Activated T-cell treated with anti-CD3 and anti-CD28 coated beads, Interleukin-2, amount 50 U/mL, for 48 hours (primary cell): ENCODE measurements at regions not wholly inside any gene's neighbourhood (a gene's known extent, or its start where the extent isn't known, plus 50 kb on each side); places are given as distances from the start of the nearest gene placed in this dataset.

Experiments used
- DNase-seq, 2 experiments: peaks; one replicate each; pipeline ENCODE4 v3.0.0-alpha.2; 2020

- DNase-seq = no peak
Observed at GRCh38 chr11:105324156-105324555, 184.6 kb upstream of the CARD18 start.

- no peak for DNase-seq
Observed at GRCh38 chr11:105321696-105322095, 182.1 kb upstream of the CARD18 start.

GRCh38 chr11:105315287-105315686 is 175.7 kb upstream of the CARD18 start:
- no peak for DNase-seq

- DNase-seq = no peak
Observed at GRCh38 chr11:105312266-105312665, 172.7 kb upstream of the CARD18 start.

GRCh38 chr11:105298630-105299029 is 159.1 kb upstream of the CARD18 start:
- no peak for DNase-seq

- DNase-seq = no peak
Observed at GRCh38 chr11:105298174-105298573, 158.6 kb upstream of the CARD18 start.

- DNase-seq = no peak
Observed at GRCh38 chr11:105297463-105297862, 157.9 kb upstream of the CARD18 start.

GRCh38 chr11:105296806-105297205 is 157.2 kb upstream of the CARD18 start:
- peak in 1 of 2 experiments; percentile 23 for DNase-seq

- no peak for DNase-seq
Observed at GRCh38 chr11:105296386-105296785, 156.8 kb upstream of the CARD18 start.

GRCh38 chr11:105282658-105283057 is 143.1 kb upstream of the CARD18 start:
- no peak for DNase-seq

- DNase-seq = no peak
Observed at GRCh38 chr11:105274631-105275030, 135.1 kb upstream of the CARD18 start.

- no peak for DNase-seq
Observed at GRCh38 chr11:105273660-105274280, 134.2 kb upstream of the CARD18 start.

- no peak for DNase-seq
Observed at GRCh38 chr11:105269862-105270261, 130.3 kb upstream of the CARD18 start.

- no peak for DNase-seq
Observed at GRCh38 chr11:105268404-105269062, 129.0 kb upstream of the CARD18 start.

- DNase-seq = no peak
Observed at GRCh38 chr11:105265845-105266244, 126.3 kb upstream of the CARD18 start.

GRCh38 chr11:105260976-105261375 is 121.4 kb upstream of the CARD18 start:
- no peak for DNase-seq

- no peak for DNase-seq
Observed at GRCh38 chr11:105245781-105246315, 106.3 kb upstream of the CARD18 start.

GRCh38 chr11:105244160-105244825 is 104.7 kb upstream of the CARD18 start:
- DNase-seq = no peak

GRCh38 chr11:105241136-105241535 is 101.6 kb upstream of the CARD18 start:
- no peak for DNase-seq

GRCh38 chr11:105236664-105237063 is 97.1 kb upstream of the CARD18 start:
- no peak for DNase-seq

GRCh38 chr11:105233285-105233684 is 93.7 kb upstream of the CARD18 start:
- no peak for DNase-seq

GRCh38 chr11:105232021-105232420 is 92.5 kb upstream of the CARD18 start:
- DNase-seq = no peak

GRCh38 chr11:105230586-105230985 is 91.0 kb upstream of the CARD18 start:
- DNase-seq = no peak

- no peak for DNase-seq
Observed at GRCh38 chr11:105229761-105230160, 90.2 kb upstream of the CARD18 start.
